RWPE2 (cell line): ENCODE measurements at regions not wholly inside any gene's neighbourhood (a gene's known extent, or its start where the extent isn't known, plus 50 kb on each side); places are given as distances from the start of the nearest gene placed in this dataset.

Source experiments
- ATAC-seq: fragments of 200-7000 bp; cut with Tn5 transposase; 3 replicates; pipeline ENCODE4 v1.9.1; 2021; ENCODE audit warnings: low read depth
- DNase-seq: peaks from one replicate; pipeline ENCODE4 v3.0.0-alpha.2; 2020; ENCODE audit warnings: low spot score
- H3K27ac ChIP-seq: fragments of 450-650 bp; 2 replicates; pipeline ENCODE4 v1.5.1; 2017; ENCODE audit warnings: mild to moderate bottlenecking; ENCODE audit not compliant: poor library complexity, severe bottlenecking
- H3K27me3 ChIP-seq: fragments of 250-450 bp; sonication (Bioruptor Pico); 2 replicates; pipeline ENCODE4 v1.5.1; 2021; ENCODE audit warnings: mild to moderate bottlenecking, moderate library complexity; ENCODE audit not compliant: insufficient read depth, poor library complexity, severe bottlenecking
- H3K36me3 ChIP-seq: fragments of 250-450 bp; sonication (Bioruptor Pico); 2 replicates; pipeline ENCODE4 v1.5.1; 2020; ENCODE audit warnings: low read depth, mild to moderate bottlenecking, moderate library complexity
- H3K4me1 ChIP-seq: fragments of 250-450 bp; sonication (Bioruptor Pico); 2 replicates; pipeline ENCODE4 v1.5.1; 2021; ENCODE audit warnings: mild to moderate bottlenecking, moderate library complexity; ENCODE audit not compliant: insufficient read depth, poor library complexity, severe bottlenecking
- H3K4me3 ChIP-seq: fragments of 250-450 bp; sonication (Bioruptor Pico); 2 replicates; pipeline ENCODE4 v1.5.1; 2021; ENCODE audit warnings: mild to moderate bottlenecking, moderate library complexity; ENCODE audit not compliant: severe bottlenecking
- H3K9me3 ChIP-seq: fragments of 250-450 bp; sonication (Bioruptor Pico); 2 replicates; pipeline ENCODE4 v1.5.1; 2021; ENCODE audit warnings: mild to moderate bottlenecking, moderate library complexity; ENCODE audit not compliant: severe bottlenecking
- CTCF ChIP-seq: fragments of 450-650 bp; IDR thresholded peaks from one replicate; pipeline ENCODE4 v1.5.1; 2017; ENCODE audit warnings: mild to moderate bottlenecking, moderate library complexity; ENCODE audit not compliant: poor library complexity, severe bottlenecking

GRCh38 chr20:50343125-50343489 lies 152.5 kb downstream of the CEBPB start:
- ATAC-seq (no peak), DNase-seq (no peak)
- Histone ChIP-seq H3K4me3 (no peak overlapping the region), H3K9me3 (no peaks in the 10 kb centered on the region), H3K27me3 (no peaks in the 10 kb centered on the region), H3K27ac (no peak overlapping the region), H3K4me1 (peaks cover 6% of the 10 kb centered on the region), H3K36me3 (no peaks in the 10 kb centered on the region)
- no peak for TF ChIP-seq CTCF

GRCh38 chr20:50343490-50344179 lies 153.0 kb downstream of the CEBPB start:
- Histone ChIP-seq H3K4me3 (no peak overlapping the region), H3K36me3 (no peaks in the 10 kb centered on the region), H3K9me3 (no peaks in the 10 kb centered on the region), H3K27me3 (no peaks in the 10 kb centered on the region), H3K27ac (no peak overlapping the region), H3K4me1 (peaks cover 6% of the 10 kb centered on the region)
- DNase-seq, result no peak
- ATAC-seq, result no peak
- no peak for TF ChIP-seq CTCF

GRCh38 chr20:50344232-50345071 lies 153.8 kb downstream of the CEBPB start:
- DNase-seq (no peak), ATAC-seq (no peak)
- H3K4me1 ChIP-seq, result peaks cover 6% of the 10 kb centered on the region
- H3K4me3 ChIP-seq, result no peak overlapping the region
- TF ChIP-seq CTCF, result peak; percentile 28
- H3K36me3 ChIP-seq, result no peaks in the 10 kb centered on the region
- no peaks in the 10 kb centered on the region for H3K9me3 ChIP-seq
- H3K27ac ChIP-seq, result no peak overlapping the region
- no peaks in the 10 kb centered on the region for H3K27me3 ChIP-seq

GRCh38 chr20:50345712-50346373 lies 155.2 kb downstream of the CEBPB start:
- Histone ChIP-seq H3K9me3 (no peaks in the 10 kb centered on the region), H3K27ac (peak overlapping the region; percentile 16), H3K36me3 (no peaks in the 10 kb centered on the region), H3K4me3 (no peak overlapping the region), H3K27me3 (no peaks in the 10 kb centered on the region), H3K4me1 (peaks cover 6% of the 10 kb centered on the region)
- no peak for ATAC-seq
- DNase-seq, result no peak
- TF ChIP-seq CTCF, result no peak
